HG03558 (cell line): ENCODE measurements at regions not wholly inside any gene's neighbourhood (a gene's known extent, or its start where the extent isn't known, plus 50 kb on each side); places are given as distances from the start of the nearest gene placed in this dataset.

ENCODE experiments used
- ATAC-seq: cut with Tn5 transposase; IDR thresholded peaks from one replicate; pipeline ENCODE4 v1.9.1; 2021; ENCODE audit warnings: moderate number of reproducible peaks; ENCODE audit not compliant: unreplicated experiment; ENCODE audit errors: extremely low read depth

- ATAC-seq = no peak
Measured at GRCh38 chr9:81224166-81225081, 464.9 kb downstream of the TLE1 start.

- ATAC-seq = no peak
Measured at GRCh38 chr9:81214975-81215374, 474.4 kb downstream of the TLE1 start.

- ATAC-seq = no peak
Measured at GRCh38 chr9:81213456-81213855, 475.9 kb downstream of the TLE1 start.

GRCh38 chr9:81211741-81212140 lies 477.6 kb downstream of the TLE1 start:
- no peak for ATAC-seq

- no peak for ATAC-seq
Measured at GRCh38 chr9:81207651-81208050, 481.7 kb downstream of the TLE1 start.

- no peak for ATAC-seq
Measured at GRCh38 chr9:81202292-81202691, 487.1 kb downstream of the TLE1 start.

- ATAC-seq = no peak
Measured at GRCh38 chr9:81195206-81195605, 494.1 kb downstream of the TLE1 start.

GRCh38 chr9:81193362-81194339 lies 495.7 kb downstream of the TLE1 start:
- ATAC-seq = no peak

- ATAC-seq = no peak
Measured at GRCh38 chr9:81191222-81191621, 498.1 kb downstream of the TLE1 start.

GRCh38 chr9:81190659-81191058 lies 498.7 kb downstream of the TLE1 start:
- ATAC-seq = no peak

- ATAC-seq = no peak
Measured at GRCh38 chr9:81183761-81184160, 505.6 kb downstream of the TLE1 start.

- no peak for ATAC-seq
Measured at GRCh38 chr9:81182431-81182830, 506.9 kb downstream of the TLE1 start.

GRCh38 chr9:81174023-81174422 lies 515.3 kb downstream of the TLE1 start:
- ATAC-seq = no peak

GRCh38 chr9:81171689-81172088 lies 517.7 kb downstream of the TLE1 start:
- ATAC-seq = no peak

GRCh38 chr9:81162361-81162760 lies 527.0 kb downstream of the TLE1 start:
- ATAC-seq = no peak

GRCh38 chr9:81156381-81156780 lies 533.0 kb downstream of the TLE1 start:
- no peak for ATAC-seq

- ATAC-seq = no peak
Measured at GRCh38 chr9:81150016-81150625, 539.2 kb downstream of the TLE1 start.

- no peak for ATAC-seq
Measured at GRCh38 chr9:81146684-81147337, 542.5 kb downstream of the TLE1 start.

GRCh38 chr9:81146241-81146640 lies 543.1 kb downstream of the TLE1 start:
- no peak for ATAC-seq

- no peak for ATAC-seq
Measured at GRCh38 chr9:81145331-81145963, 543.9 kb downstream of the TLE1 start.
